Mucosa of stomach (tissue), 1 donor: ENCODE measurements at regions not wholly inside any gene's neighbourhood (a gene's known extent, or its start where the extent isn't known, plus 50 kb on each side); places are given as distances from the start of the nearest gene placed in this dataset.
"Not testable (repeated sequence)": the region's sequence is repeated elsewhere in the genome, so short reads cannot be mapped to it uniquely, and the experiment has no call there.

ENCODE experiments used
- H3K27me3 ChIP-seq: one replicate; pipeline ENCODE4 v1.7.0; 2013; ENCODE audit warnings: mild to moderate bottlenecking, low read length; ENCODE audit not compliant: control insufficient read depth, insufficient read depth
- H3K36me3 ChIP-seq: one replicate; pipeline ENCODE4 v1.7.0; 2013; ENCODE audit warnings: low read length; ENCODE audit not compliant: control insufficient read depth, insufficient read depth
- H3K4me1 ChIP-seq: one replicate; pipeline ENCODE4 v1.7.0; 2013; ENCODE audit warnings: mild to moderate bottlenecking, low read length; ENCODE audit not compliant: control insufficient read depth, insufficient read depth
- H3K4me3 ChIP-seq: one replicate; pipeline ENCODE4 v1.7.0; 2013; ENCODE audit warnings: low read length
- H3K9ac ChIP-seq: one replicate; pipeline ENCODE4 v1.7.0; 2013; ENCODE audit warnings: mild to moderate bottlenecking, low read length, moderate library complexity
- H3K9me3 ChIP-seq: one replicate; pipeline ENCODE4 v1.7.0; 2013; ENCODE audit warnings: mild to moderate bottlenecking, low read length, moderate library complexity; ENCODE audit not compliant: control insufficient read depth
- donor health status: Pancreatic carcinoma.

- H3K27me3 ChIP-seq: no peaks in the 10 kb centered on the region
- H3K4me1 ChIP-seq: peaks cover 9% of the 10 kb centered on the region
- H3K9ac ChIP-seq: no peak overlapping the region
- no peak overlapping the region for H3K4me3 ChIP-seq
- no peaks in the 10 kb centered on the region for H3K36me3 ChIP-seq
- H3K9me3 ChIP-seq: no peaks in the 10 kb centered on the region
Observed at GRCh38 chr2:111617299-111618225, 266.4 kb downstream of the ANAPC1 start.

GRCh38 chr2:111618226-111618977 is 265.6 kb downstream of the ANAPC1 start:
- no peak overlapping the region for H3K4me3 ChIP-seq
- H3K9me3 ChIP-seq: no peaks in the 10 kb centered on the region
- peaks cover 9% of the 10 kb centered on the region for H3K4me1 ChIP-seq
- no peaks in the 10 kb centered on the region for H3K27me3 ChIP-seq
- H3K36me3 ChIP-seq: no peaks in the 10 kb centered on the region
- H3K9ac ChIP-seq: no peak overlapping the region

DNA sequence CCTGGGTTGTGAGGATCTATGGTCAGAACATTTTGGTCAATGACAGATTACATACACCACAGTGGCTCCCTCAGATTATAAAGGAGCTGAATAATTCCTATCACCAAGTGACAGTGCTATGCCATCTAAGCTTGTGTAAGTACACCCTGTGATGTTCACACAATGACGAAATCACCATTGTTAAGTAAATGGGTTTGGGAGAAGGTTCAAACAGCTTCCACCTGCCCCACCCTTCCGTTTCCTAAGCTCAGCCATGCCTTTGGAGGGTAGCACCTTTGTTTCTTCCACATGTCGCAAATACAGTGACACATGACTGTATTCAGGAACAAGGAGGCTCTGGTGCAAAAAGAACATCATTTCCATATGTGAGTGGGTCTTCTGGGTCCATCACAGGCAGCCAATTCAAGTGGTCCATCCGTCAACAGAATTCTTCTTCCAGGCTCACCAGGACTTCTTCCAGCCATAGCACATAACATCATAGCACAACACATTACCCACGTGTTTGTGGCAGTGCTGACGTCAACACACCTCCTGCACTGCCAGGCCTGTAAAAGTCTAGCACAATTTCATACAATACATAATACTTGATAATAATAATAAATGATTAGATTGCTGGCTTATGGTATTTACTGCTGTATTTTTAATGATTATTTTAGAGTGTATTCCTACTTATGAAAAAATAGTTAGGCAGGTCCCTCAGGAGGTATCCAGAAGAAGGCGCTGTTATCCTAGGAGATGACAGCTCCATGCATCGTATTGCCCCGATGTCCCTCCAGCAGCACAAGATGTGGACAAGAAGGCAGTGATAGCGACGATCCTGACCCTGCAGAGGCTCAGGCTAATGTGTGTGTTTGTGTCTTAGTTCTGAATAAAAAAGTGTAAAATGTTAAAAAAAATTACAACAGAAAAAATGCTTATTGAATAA is 264.8 kb downstream of the ANAPC1 start:
- Histone ChIP-seq H3K27me3 (no peaks in the 10 kb centered on the region), H3K9ac (no peak overlapping the region), H3K4me3 (no peak overlapping the region), H3K9me3 (no peaks in the 10 kb centered on the region), H3K4me1 (peaks cover 9% of the 10 kb centered on the region), H3K36me3 (no peaks in the 10 kb centered on the region)

DNA sequence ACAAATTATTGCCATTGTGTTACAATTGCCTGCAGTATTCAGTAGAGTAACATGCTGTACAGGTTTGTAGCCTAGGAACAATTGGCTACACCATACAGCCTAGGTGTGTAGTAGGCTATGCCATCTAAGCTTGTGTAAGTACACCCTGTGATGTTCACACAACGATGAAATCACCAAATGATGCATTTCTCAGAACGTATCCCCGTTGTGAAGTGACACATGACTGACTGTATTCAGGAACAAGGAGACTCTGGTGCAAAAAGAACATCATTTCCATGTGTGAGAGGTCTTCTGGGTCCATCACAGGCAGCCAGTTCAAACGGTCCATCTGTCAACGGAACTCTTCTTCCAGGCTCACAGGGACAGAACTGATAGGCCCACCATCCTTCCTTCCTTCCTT is 263.7 kb downstream of the ANAPC1 start:
- no peaks in the 10 kb centered on the region for H3K36me3 ChIP-seq
- no peaks in the 10 kb centered on the region for H3K27me3 ChIP-seq
- H3K4me1 ChIP-seq: peaks cover 9% of the 10 kb centered on the region
- no peaks in the 10 kb centered on the region for H3K9me3 ChIP-seq
- no peak overlapping the region for H3K4me3 ChIP-seq
- no peak overlapping the region for H3K9ac ChIP-seq

DNA sequence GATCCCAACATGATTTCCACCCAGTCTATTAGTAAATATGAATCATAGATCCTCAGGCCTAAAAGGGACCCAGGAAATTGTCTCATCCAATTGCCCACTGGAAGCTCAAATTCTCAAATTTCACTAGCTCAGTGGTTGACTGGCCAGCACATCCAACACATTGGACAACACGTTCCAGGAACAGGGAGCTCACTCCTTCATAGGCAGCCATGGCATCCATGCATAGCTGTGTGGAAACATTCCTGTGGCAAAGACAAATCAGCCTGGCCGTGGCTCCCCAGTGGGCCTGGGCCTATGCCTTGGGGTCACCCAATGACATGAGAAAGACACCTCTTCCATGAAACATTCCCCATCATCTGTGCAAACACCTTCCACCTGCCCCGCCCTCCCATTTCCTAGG is 261.1 kb downstream of the ANAPC1 start:
- Histone ChIP-seq H3K4me1 (peaks cover 6% of the 10 kb centered on the region), H3K4me3 (no peak overlapping the region), H3K36me3 (no peaks in the 10 kb centered on the region), H3K27me3 (no peaks in the 10 kb centered on the region), H3K9ac (no peak overlapping the region), H3K9me3 (no peaks in the 10 kb centered on the region)

DNA sequence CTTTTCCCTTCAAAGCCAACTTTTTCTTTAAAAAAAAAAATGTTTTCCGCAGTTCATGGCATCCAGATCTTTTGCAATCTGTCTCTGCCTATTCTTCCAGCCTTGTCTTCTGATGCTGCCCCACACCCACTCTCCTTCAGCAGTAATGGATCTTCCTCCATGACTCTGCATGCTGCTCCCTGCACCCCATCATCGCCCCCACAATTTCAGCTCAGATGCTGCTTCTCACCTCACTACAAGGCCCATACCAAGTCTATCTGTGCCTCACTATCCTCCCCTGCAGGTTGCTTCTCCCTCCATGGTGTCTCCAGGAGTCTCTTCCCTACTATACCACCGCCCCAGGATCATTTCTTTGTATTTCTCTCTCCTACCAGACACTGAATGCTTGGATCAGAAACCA is 260.6 kb downstream of the ANAPC1 start:
- H3K4me3 ChIP-seq: no peak overlapping the region
- H3K9ac ChIP-seq: no peak overlapping the region
- no peaks in the 10 kb centered on the region for H3K9me3 ChIP-seq
- H3K36me3 ChIP-seq: no peaks in the 10 kb centered on the region
- peaks cover under 1% of the 10 kb centered on the region for H3K4me1 ChIP-seq
- H3K27me3 ChIP-seq: no peaks in the 10 kb centered on the region

DNA sequence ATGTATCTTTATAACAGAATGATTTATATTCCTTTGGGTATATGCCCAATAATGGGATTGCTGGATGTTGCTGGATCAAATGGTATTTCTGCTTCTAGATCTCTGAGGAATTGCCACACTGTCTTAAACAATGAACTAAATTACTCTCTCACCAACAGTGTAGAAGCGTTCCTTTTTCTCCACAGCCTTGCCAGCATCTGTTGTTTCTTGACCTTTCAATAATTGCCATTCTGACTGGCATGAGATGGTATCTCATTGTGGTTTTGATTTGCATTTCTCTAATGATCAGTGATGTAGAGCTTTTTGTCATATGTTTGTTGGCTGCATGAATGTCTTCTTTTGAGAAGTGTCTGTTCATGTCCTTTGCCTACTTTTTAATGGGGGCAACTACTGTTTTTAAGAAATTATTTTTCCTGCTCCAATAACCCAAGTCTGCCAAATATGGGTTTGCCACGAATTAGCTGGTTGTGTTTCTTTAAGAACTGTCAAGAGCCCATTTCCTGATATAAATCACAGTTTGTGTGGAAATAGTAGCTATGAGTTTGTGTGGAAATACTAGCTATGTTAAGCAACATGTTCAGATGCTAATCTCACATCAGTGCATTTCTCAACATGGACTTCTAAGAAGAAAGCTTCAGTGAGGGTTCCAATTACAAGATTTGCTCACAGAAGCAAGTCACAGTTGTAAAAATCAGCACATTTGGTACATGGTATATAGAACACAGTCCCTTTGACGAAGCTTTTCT is 259.4 kb downstream of the ANAPC1 start:
- Histone ChIP-seq H3K4me3 (no peak overlapping the region), H3K27me3 (no peaks in the 10 kb centered on the region), H3K36me3 (no peaks in the 10 kb centered on the region), H3K4me1 (no peaks in the 10 kb centered on the region), H3K9me3 (no peaks in the 10 kb centered on the region), H3K9ac (no peak overlapping the region)

DNA sequence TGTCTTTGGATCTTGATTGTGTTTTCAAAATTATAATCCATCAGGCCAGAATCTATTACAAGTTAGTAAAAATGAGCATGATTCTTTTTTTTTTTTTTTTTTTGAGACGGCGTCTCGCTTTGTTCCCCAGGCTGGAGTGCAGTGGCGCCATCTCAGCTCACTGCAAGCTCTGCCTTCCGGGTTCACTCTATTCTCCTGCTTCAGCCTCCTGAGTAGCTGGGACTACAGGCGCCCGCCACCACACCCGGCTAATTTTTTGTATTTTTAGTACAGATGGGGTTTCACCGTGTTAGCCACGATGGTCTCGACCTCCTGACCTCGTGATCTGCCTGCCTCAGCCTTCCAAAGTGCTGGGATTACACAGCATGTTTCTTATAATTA is 258.8 kb downstream of the ANAPC1 start:
- H3K4me3 ChIP-seq, H3K36me3 ChIP-seq, H3K4me1 ChIP-seq, H3K27me3 ChIP-seq, H3K9ac ChIP-seq, H3K9me3 ChIP-seq: not testable (repeated sequence)

DNA sequence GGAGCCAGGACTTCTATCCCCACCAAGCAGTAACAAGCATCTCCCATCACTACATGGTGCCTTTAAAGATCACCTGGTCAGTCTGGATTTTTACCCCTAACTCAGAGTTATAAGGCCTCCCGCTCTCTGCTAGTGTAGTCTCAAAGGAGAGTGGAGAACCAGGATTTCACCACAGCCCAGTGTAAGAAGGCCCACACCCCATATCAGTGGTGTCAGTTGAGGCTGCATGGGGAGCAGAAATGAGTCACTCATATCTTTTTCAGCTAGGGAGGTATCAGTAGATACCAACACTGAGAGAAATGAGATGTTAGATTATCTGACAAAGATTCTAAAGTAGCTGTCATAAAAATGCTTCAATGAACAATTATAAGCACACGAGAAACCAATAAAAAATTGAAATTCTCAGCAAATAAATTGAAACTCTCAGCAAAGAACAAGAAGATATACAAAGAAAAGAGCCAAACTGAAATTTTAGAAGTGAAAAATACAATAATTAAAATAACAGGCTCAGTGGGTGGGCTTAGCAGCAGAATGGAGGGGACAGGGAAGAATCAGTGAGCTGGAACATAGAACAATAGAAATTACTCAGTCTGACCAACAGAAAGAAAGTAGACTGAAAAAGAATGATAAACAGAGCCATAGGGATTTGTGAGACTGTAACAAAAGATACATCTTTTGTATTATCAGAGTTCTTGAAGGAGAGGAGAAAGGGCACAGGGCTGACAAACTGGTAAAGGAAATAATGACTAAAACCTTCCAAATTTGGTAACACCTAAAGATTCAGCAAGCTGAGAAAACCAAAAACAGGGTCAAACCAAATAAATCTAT is 257.7 kb downstream of the ANAPC1 start:
- no peaks in the 10 kb centered on the region for H3K27me3 ChIP-seq
- no peak overlapping the region for H3K4me3 ChIP-seq
- no peak overlapping the region for H3K9ac ChIP-seq
- H3K4me1 ChIP-seq: no peaks in the 10 kb centered on the region
- H3K9me3 ChIP-seq: no peaks in the 10 kb centered on the region
- no peaks in the 10 kb centered on the region for H3K36me3 ChIP-seq

- Histone ChIP-seq H3K36me3 (no peaks in the 10 kb centered on the region), H3K9ac (no peak overlapping the region), H3K9me3 (no peaks in the 10 kb centered on the region), H3K27me3 (no peaks in the 10 kb centered on the region), H3K4me1 (no peaks in the 10 kb centered on the region), H3K4me3 (no peak overlapping the region)
Observed at GRCh38 chr2:111626865-111627163, 257.2 kb downstream of the ANAPC1 start.

DNA sequence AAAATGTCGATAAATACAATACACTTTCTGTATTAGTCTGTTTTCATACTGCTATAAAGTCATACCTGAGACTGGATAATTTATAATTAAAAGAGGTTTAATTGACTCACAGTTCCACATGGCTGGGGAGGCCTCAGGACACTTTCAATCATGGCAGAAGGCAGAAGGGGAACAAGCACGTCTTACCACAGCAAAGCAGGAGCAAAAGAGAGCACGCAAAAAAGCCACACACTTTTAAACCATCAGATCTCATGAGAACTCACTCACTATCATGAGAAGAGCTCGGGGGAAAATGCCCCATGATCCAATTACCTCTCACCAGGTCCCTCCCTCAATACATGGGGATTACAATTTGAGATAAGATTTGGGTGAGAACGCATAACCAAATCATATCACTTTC is 256.7 kb downstream of the ANAPC1 start:
- Histone ChIP-seq H3K4me3 (no peak overlapping the region), H3K9ac (no peak overlapping the region), H3K4me1 (no peaks in the 10 kb centered on the region), H3K9me3 (no peaks in the 10 kb centered on the region), H3K27me3 (no peaks in the 10 kb centered on the region), H3K36me3 (no peaks in the 10 kb centered on the region)
